ENCODE measurements at regions not wholly inside any gene's neighbourhood (a gene's known extent, or its start where the extent isn't known, plus 50 kb on each side); places are given as distances from the start of the nearest gene placed in this dataset.
A peak's percentile ranks its signal among the peaks of the same experiment; 100 is the strongest.

GRCh38 chr4:81756973-81757372, 285.3 kb upstream of the RASGEF1B start:
- H3K27me3 ChIP-seq = no peaks in the 10 kb centered on the region
- no peak for DNase-seq (ENCODE audit: low read depth in 1 of 2, low spot score in 1 of 2)
- no peaks in the 10 kb centered on the region for H3K36me3 ChIP-seq
- TF ChIP-seq, protein P1, sequence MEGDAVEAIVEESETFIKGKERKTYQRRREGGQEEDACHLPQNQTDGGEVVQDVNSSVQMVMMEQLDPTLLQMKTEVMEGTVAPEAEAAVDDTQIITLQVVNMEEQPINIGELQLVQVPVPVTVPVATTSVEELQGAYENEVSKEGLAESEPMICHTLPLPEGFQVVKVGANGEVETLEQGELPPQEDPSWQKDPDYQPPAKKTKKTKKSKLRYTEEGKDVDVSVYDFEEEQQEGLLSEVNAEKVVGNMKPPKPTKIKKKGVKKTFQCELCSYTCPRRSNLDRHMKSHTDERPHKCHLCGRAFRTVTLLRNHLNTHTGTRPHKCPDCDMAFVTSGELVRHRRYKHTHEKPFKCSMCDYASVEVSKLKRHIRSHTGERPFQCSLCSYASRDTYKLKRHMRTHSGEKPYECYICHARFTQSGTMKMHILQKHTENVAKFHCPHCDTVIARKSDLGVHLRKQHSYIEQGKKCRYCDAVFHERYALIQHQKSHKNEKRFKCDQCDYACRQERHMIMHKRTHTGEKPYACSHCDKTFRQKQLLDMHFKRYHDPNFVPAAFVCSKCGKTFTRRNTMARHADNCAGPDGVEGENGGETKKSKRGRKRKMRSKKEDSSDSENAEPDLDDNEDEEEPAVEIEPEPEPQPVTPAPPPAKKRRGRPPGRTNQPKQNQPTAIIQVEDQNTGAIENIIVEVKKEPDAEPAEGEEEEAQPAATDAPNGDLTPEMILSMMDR (IDR thresholded peaks at IDR 0.05; ENCODE audit: low read depth, low read length) = no peak
- no peaks in the 10 kb centered on the region for H3K9me3 ChIP-seq (ENCODE audit: low read depth)
- no peak overlapping the region for H3K27ac ChIP-seq
- H3K4me3 ChIP-seq = no peak overlapping the region
- H3K4me1 ChIP-seq (ENCODE audit: low read depth) = no peaks in the 10 kb centered on the region

GRCh38 chr4:81756042-81756441, 284.3 kb upstream of the RASGEF1B start:
- no peaks in the 10 kb centered on the region for H3K4me1 ChIP-seq (ENCODE audit: low read depth)
- H3K27me3 ChIP-seq = no peaks in the 10 kb centered on the region
- H3K4me3 ChIP-seq = no peak overlapping the region
- H3K36me3 ChIP-seq = no peaks in the 10 kb centered on the region
- no peak for DNase-seq (ENCODE audit: low read depth in 1 of 2, low spot score in 1 of 2)
- TF ChIP-seq, protein P1 (IDR thresholded peaks at IDR 0.05; ENCODE audit: low read depth, low read length) = no peak
- no peaks in the 10 kb centered on the region for H3K9me3 ChIP-seq (ENCODE audit: low read depth)
- H3K27ac ChIP-seq = no peak overlapping the region

- H3K27me3 ChIP-seq = no peaks in the 10 kb centered on the region
- peak in 1 of 2 donors; percentile 4 for DNase-seq (ENCODE audit: low read depth in 1 of 2, low spot score in 1 of 2)
- TF ChIP-seq, protein P1 (IDR thresholded peaks at IDR 0.05; ENCODE audit: low read depth, low read length) = no peak
These were observed 282.5 kb upstream of the RASGEF1B start for GRCh38 chr4:81754169-81754568.

DNA sequence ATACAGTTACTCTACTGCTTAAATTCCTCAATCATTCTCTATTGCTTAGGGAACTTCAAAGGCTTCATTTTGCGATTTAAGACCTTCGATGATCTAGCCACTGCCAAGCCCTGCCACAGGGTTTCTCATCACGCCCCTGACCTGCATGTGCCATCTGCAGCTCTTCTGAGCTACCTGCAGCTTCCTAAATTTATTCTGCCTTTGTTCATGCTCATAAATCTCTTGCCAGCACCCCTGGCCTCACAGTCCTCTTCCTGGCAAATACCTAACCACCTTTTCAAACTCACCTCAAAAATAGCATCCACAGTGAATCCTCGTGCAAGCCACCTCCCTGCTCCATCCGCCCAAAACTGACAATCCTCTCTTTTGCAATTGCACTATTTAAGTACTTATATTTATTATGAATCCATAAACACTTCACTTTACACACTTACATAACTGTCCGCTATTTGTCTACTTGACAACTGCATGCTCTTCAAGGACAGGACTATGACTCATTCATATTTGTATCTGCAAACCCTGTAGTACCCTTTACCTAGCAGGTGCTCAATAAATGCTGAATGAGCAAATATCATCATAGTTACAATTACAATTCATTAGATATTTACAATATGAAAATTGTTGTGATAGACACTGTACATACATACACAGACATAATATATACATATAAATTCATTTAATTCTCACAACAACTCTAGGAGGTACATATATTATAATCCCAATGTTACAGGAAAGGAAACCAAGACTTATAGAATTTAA, 280.0 kb upstream of the RASGEF1B start:
- Histone ChIP-seq H3K4me1 (ENCODE audit: low read depth) (no peaks in the 10 kb centered on the region), H3K36me3 (no peaks in the 10 kb centered on the region), H3K4me3 (no peak overlapping the region), H3K9me3 (ENCODE audit: low read depth) (no peaks in the 10 kb centered on the region), H3K27me3 (no peaks in the 10 kb centered on the region), H3K27ac (no peak overlapping the region)
- TF ChIP-seq, protein P1 (IDR thresholded peaks at IDR 0.05; ENCODE audit: low read depth, low read length) = no peak
- no peak for DNase-seq (ENCODE audit: low read depth in 1 of 2, low spot score in 1 of 2)

More at GRCh38 chr4:81754169-81754568, 282.5 kb upstream of the RASGEF1B start:
- Histone ChIP-seq H3K36me3 (no peaks in the 10 kb centered on the region), H3K9me3 (ENCODE audit: low read depth) (no peaks in the 10 kb centered on the region), H3K4me3 (no peak overlapping the region), H3K27ac (no peak overlapping the region), H3K4me1 (ENCODE audit: low read depth) (no peaks in the 10 kb centered on the region)

DNA sequence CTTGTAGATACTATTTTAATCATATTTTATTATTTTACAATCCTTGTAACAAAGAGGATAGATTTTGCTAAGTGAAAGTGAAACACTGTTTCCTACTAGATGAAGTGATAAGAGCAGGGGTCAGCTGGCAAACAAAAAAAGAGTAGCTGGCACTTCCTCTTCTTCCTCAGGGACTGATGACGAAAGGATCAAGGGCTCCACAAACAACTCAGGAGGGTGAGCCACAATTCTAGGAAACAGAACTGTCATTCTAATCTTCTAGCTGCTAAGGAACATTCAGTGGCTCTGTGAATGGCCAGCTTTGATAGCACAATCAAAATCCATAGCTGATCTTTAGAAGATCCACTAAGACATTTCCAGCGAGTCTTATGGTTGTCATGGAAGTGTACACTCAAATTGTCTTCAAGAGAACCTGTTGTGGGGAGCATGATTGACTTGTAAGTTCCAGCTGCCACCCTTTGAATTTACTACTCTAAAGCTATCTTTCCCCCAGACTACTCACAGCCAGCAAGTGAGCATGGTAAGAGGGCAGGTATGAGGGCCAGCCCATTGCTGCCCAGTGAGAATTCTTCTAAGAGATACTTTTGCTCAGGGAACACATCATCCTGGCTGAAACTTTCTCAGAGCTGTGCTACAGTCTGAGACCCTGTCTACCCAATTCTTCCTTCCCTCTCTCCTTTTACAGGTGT, 275.7 kb upstream of the RASGEF1B start:
- TF ChIP-seq, protein P1 (IDR thresholded peaks at IDR 0.05; ENCODE audit: low read depth, low read length) = no peak
- Histone ChIP-seq H3K36me3 (no peaks in the 10 kb centered on the region), H3K4me1 (ENCODE audit: low read depth) (no peaks in the 10 kb centered on the region), H3K27me3 (no peaks in the 10 kb centered on the region), H3K9me3 (ENCODE audit: low read depth) (no peaks in the 10 kb centered on the region), H3K4me3 (no peak overlapping the region), H3K27ac (no peak overlapping the region)
- peak in 1 of 2 donors; percentile 15 for DNase-seq (ENCODE audit: low read depth in 1 of 2, low spot score in 1 of 2)

Data from cardiac muscle cell (in vitro differentiated cells and primary cell).